ENCODE measurements at regions not wholly inside any gene's neighbourhood (a gene's known extent, or its start where the extent isn't known, plus 50 kb on each side); places are given as distances from the start of the nearest gene placed in this dataset.

- intact Hi-C loops (cut with DNase I) = no loop called here
- no peaks in the 10 kb centered on the region for H3K27me3 ChIP-seq
- ATAC-seq (no peak), DNase-seq (no peak)
- H3K9me3 ChIP-seq = peaks cover 0 to 28% of the 10 kb centered on the region in 2 donors
- H3K36me3 ChIP-seq = no peaks in the 10 kb centered on the region
- H3K4me1 ChIP-seq = no peaks in the 10 kb centered on the region
- H3K27ac ChIP-seq = no peak overlapping the region
- H3K4me3 ChIP-seq = no peak overlapping the region
- TF ChIP-seq, protein P1, sequence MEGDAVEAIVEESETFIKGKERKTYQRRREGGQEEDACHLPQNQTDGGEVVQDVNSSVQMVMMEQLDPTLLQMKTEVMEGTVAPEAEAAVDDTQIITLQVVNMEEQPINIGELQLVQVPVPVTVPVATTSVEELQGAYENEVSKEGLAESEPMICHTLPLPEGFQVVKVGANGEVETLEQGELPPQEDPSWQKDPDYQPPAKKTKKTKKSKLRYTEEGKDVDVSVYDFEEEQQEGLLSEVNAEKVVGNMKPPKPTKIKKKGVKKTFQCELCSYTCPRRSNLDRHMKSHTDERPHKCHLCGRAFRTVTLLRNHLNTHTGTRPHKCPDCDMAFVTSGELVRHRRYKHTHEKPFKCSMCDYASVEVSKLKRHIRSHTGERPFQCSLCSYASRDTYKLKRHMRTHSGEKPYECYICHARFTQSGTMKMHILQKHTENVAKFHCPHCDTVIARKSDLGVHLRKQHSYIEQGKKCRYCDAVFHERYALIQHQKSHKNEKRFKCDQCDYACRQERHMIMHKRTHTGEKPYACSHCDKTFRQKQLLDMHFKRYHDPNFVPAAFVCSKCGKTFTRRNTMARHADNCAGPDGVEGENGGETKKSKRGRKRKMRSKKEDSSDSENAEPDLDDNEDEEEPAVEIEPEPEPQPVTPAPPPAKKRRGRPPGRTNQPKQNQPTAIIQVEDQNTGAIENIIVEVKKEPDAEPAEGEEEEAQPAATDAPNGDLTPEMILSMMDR (IDR thresholded peaks at IDR 0.05) = no peak
These were observed 1570.0 kb upstream of the DEFB115 start for GRCh38 chr20:29687438-29687837.

GRCh38 chr20:29689411-29690225 lies 1567.8 kb upstream of the DEFB115 start:
- TF ChIP-seq, protein P1 (IDR thresholded peaks at IDR 0.05) = no peak
- DNase-seq (peak in 1 of 4 donors; percentile 67), ATAC-seq (no peak)
- H3K4me1 ChIP-seq = no peaks in the 10 kb centered on the region
- intact Hi-C loops (cut with DNase I) = no loop called here
- H3K4me3 ChIP-seq = no peak overlapping the region
- no peaks in the 10 kb centered on the region for H3K36me3 ChIP-seq
- no peak overlapping the region for H3K27ac ChIP-seq
- no peaks in the 10 kb centered on the region for H3K27me3 ChIP-seq
- H3K9me3 ChIP-seq = peaks cover 0 to 35% of the 10 kb centered on the region in 2 donors

DNA sequence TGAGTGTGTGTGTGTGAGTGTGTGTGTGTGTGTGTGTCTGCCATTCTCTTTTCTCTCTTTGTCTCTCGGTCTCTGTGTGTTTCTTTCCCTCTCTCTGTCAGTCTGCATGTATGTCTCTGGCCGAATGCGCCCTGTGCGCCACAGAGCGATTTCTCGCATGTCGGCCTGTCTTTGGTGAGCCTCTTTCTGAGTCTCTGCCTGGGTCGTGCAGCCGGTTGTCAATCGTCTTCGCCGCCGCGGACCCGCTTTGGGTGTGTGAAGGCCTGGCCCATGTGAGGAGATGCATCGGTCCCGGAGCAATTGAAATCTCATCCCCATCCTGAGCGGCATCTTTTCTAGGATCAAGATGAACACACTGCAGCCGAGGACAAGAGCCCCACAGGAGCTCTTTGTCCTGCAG lies 1567.2 kb upstream of the DEFB115 start:
- no peaks in the 10 kb centered on the region for H3K27me3 ChIP-seq
- DNase-seq (peak in 1 of 4 donors; percentile 79), ATAC-seq (no peak)
- H3K4me3 ChIP-seq = no peak overlapping the region
- peaks cover 0 to 35% of the 10 kb centered on the region in 2 donors for H3K9me3 ChIP-seq
- intact Hi-C loops (cut with DNase I) = no loop called here
- no peaks in the 10 kb centered on the region for H3K36me3 ChIP-seq
- TF ChIP-seq, protein P1 (IDR thresholded peaks at IDR 0.05) = no peak
- H3K4me1 ChIP-seq = no peaks in the 10 kb centered on the region
- H3K27ac ChIP-seq = no peak overlapping the region

DNA sequence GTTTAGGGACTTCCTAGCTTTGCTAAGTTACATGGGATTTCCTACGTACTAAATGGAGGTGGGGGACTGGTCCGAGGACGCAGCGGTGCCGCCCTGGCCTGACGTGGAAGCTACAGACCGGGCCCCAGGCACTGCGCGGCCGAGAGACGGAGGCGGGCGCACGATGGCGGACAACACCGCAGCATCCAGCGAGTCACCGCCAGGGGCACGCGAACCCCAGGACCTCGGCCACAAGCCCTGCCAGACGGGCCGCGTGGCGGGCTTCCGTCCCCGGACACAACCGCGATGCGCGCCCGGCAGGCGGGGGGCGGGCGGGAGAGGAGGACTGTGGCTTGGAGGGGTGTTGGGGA lies 1516.9 kb upstream of the DEFB115 start:
- Histone ChIP-seq H3K9me3 (peaks cover 0 to 75% of the 10 kb centered on the region in 2 donors), H3K27ac (no peak overlapping the region), H3K36me3 (no peaks in the 10 kb centered on the region), H3K4me3 (no peak overlapping the region), H3K27me3 (peaks cover 0 to 39% of the 10 kb centered on the region in 2 donors), H3K4me1 (no peaks in the 10 kb centered on the region)
- intact Hi-C loops (cut with DNase I) = no loop called here
- TF ChIP-seq, protein P1 (IDR thresholded peaks at IDR 0.05) = no peak
- DNase-seq = no peak
- ATAC-seq = no peak

DNA sequence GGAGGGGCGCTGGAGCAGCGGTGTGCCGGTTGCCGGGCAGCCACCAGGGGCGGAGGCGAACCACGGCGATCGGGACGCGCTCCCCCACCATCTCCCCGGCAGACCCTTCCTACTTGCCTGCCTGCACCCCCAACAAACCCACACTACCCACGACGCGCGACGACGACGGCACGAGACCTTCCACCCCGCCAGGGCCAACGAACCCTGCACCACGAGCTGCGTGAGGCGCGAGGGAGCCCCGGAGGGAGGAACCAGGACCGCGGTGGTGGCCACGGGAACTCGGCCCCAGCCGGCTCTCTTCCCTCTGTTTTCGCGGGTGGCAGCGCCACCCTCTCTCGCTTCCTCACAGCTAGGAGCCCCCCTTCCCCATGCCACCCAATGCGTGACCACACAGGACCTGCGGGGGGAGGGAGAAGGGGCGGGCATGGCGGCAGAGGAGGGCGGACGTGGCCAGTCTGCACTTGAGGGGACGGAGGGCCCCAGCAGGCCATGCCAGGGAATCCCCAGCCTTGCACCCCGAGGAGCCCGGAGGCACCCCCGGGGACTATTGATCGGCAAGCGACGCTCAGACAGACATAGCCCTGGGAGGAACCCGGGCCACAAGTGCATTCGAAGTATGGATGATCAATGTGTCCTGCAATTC lies 1516.4 kb upstream of the DEFB115 start:
- Histone ChIP-seq H3K9me3 (peaks cover 0 to 72% of the 10 kb centered on the region in 2 donors), H3K4me3 (no peak overlapping the region), H3K27me3 (peaks cover 0 to 39% of the 10 kb centered on the region in 2 donors), H3K4me1 (no peaks in the 10 kb centered on the region), H3K27ac (no peak overlapping the region), H3K36me3 (no peaks in the 10 kb centered on the region)
- DNase-seq (peak in 1 of 4 donors; percentile 77), ATAC-seq (no peak)
- TF ChIP-seq, protein P1 (IDR thresholded peaks at IDR 0.05) = no peak
- intact Hi-C loops (cut with DNase I) = no loop called here

All from left lung (tissue), 4 donors.